SK-N-SH (cell line): ENCODE measurements at regions not wholly inside any gene's neighbourhood (a gene's known extent, or its start where the extent isn't known, plus 50 kb on each side); places are given as distances from the start of the nearest gene placed in this dataset.

Experiments used
- EP300 ChIP-seq, 2 experiments: IDR thresholded peaks; 2 replicates each; pipeline versions ENCODE4 v1.4.0 to v1.6.1; 2012; ENCODE audit warnings: borderline replicate concordance in 1 of 2, low read depth in 1 of 2, low read length in 1 of 2
- EZH2phosphoT487 ChIP-seq: fragments of 200-600 bp; sonication (generic); IDR thresholded peaks from 2 replicates; pipeline ENCODE4 v1.6.1; 2017; ENCODE audit warnings: low read depth, mixed run types, mild to moderate bottlenecking, antibody characterized with exemption, moderate library complexity, borderline replicate concordance
- JUND ChIP-seq: IDR thresholded peaks from 2 replicates; pipeline ENCODE4 v1.4.0; 2012
- MEF2A ChIP-seq: IDR thresholded peaks from 2 replicates; pipeline ENCODE4 v1.4.0; 2012; ENCODE audit warnings: low read depth, borderline replicate concordance
- POLR2AphosphoS5 ChIP-seq: IDR thresholded peaks from 2 replicates; pipeline ENCODE4 v1.6.1; 2012; ENCODE audit warnings: low read depth, low read length
- SIN3A ChIP-seq: IDR thresholded peaks from 2 replicates; pipeline ENCODE4 v1.6.1; 2012; ENCODE audit warnings: low read depth, mild to moderate bottlenecking, low read length, moderate library complexity, borderline replicate concordance
- SMC3 ChIP-seq: IDR thresholded peaks from 2 replicates; pipeline ENCODE4 v1.6.1; 2012; ENCODE audit warnings: low read depth, low read length, improper control_type of control experiment
- TEAD4 ChIP-seq: IDR thresholded peaks from 2 replicates; pipeline ENCODE4 v1.4.0; 2012; ENCODE audit warnings: mild to moderate bottlenecking, borderline replicate concordance; ENCODE audit not compliant: insufficient read depth
- TF ChIP-seq, protein P1 (sequence below): fragments of 200-600 bp; sonication (generic); IDR thresholded peaks from 2 replicates; pipeline ENCODE4 v1.6.1; 2017; ENCODE audit warnings: antibody characterized with exemption, mild to moderate bottlenecking, moderate library complexity
- TF ChIP-seq, protein P2 (sequence below): IDR thresholded peaks from 2 replicates; pipeline ENCODE4 v1.4.0; 2012; ENCODE audit warnings: low read depth, borderline replicate concordance
- TF ChIP-seq, protein P3 (sequence below): fragments of 150-350 bp; IDR thresholded peaks from 2 replicates; pipeline ENCODE4 v1.6.1; 2016; ENCODE audit warnings: mild to moderate bottlenecking, low read depth, low read length

DNA sequence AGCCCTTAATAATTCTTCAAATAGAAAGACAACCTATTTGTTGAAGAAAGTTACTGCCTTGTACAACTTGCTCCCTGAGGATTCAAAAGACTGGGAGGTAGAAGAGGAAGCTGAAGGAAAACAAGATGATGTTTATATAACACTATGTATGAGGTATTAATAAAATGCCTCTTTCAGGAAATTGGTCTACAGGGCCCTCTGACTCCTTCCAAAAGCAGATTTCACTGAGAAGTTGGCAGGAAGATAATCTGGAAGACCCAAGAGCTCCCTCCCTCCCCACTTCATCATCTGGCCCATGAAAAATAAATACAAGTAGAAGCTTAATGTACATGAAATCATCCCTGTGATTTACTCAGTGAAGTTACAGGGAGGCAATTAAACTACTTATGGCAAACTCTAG, 107.5 kb upstream of the MAGEC2 start:
- TF ChIP-seq EZH2phosphoT487 (no peak), SMC3 (no peak), EP300 (IDR thresholded peaks at IDR 0.05; ENCODE audit: borderline replicate concordance in 1 of 2, low read depth in 1 of 2, low read length in 1 of 2) (no peak), POLR2AphosphoS5 (no peak), SIN3A (no peak), JUND (no peak), MEF2A (no peak), TEAD4 (no peak)
- TF ChIP-seq, protein P1, sequence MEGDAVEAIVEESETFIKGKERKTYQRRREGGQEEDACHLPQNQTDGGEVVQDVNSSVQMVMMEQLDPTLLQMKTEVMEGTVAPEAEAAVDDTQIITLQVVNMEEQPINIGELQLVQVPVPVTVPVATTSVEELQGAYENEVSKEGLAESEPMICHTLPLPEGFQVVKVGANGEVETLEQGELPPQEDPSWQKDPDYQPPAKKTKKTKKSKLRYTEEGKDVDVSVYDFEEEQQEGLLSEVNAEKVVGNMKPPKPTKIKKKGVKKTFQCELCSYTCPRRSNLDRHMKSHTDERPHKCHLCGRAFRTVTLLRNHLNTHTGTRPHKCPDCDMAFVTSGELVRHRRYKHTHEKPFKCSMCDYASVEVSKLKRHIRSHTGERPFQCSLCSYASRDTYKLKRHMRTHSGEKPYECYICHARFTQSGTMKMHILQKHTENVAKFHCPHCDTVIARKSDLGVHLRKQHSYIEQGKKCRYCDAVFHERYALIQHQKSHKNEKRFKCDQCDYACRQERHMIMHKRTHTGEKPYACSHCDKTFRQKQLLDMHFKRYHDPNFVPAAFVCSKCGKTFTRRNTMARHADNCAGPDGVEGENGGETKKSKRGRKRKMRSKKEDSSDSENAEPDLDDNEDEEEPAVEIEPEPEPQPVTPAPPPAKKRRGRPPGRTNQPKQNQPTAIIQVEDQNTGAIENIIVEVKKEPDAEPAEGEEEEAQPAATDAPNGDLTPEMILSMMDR, result no peak
- TF ChIP-seq, protein P2, sequence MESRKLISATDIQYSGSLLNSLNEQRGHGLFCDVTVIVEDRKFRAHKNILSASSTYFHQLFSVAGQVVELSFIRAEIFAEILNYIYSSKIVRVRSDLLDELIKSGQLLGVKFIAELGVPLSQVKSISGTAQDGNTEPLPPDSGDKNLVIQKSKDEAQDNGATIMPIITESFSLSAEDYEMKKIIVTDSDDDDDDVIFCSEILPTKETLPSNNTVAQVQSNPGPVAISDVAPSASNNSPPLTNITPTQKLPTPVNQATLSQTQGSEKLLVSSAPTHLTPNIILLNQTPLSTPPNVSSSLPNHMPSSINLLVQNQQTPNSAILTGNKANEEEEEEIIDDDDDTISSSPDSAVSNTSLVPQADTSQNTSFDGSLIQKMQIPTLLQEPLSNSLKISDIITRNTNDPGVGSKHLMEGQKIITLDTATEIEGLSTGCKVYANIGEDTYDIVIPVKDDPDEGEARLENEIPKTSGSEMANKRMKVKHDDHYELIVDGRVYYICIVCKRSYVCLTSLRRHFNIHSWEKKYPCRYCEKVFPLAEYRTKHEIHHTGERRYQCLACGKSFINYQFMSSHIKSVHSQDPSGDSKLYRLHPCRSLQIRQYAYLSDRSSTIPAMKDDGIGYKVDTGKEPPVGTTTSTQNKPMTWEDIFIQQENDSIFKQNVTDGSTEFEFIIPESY, result no peak
- TF ChIP-seq, protein P3, sequence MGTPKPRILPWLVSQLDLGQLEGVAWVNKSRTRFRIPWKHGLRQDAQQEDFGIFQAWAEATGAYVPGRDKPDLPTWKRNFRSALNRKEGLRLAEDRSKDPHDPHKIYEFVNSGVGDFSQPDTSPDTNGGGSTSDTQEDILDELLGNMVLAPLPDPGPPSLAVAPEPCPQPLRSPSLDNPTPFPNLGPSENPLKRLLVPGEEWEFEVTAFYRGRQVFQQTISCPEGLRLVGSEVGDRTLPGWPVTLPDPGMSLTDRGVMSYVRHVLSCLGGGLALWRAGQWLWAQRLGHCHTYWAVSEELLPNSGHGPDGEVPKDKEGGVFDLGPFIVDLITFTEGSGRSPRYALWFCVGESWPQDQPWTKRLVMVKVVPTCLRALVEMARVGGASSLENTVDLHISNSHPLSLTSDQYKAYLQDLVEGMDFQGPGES, result no peak
